ENCODE measurements at regions not wholly inside any gene's neighbourhood (a gene's known extent, or its start where the extent isn't known, plus 50 kb on each side); places are given as distances from the start of the nearest gene placed in this dataset.

GRCh38 chr6:170030821-170031471 is 259.9 kb downstream of the DLL1 start:
- TF ChIP-seq EZH2phosphoT487 (conservative IDR thresholded peaks at IDR 0.05; ENCODE audit: low read length) = no peak
- no peak for TF ChIP-seq CTCF (IDR thresholded peaks at IDR 0.05; ENCODE audit: insufficient read depth, low read length, poor library complexity, severe bottlenecking)

Data from SU-DHL-6 (cell line).